ENCODE measurements at regions not wholly inside any gene's neighbourhood (a gene's known extent, or its start where the extent isn't known, plus 50 kb on each side); places are given as distances from the start of the nearest gene placed in this dataset.
"Not testable (repeated sequence)": the region's sequence is repeated elsewhere in the genome, so short reads cannot be mapped to it uniquely, and the experiment has no call there.

DNA sequence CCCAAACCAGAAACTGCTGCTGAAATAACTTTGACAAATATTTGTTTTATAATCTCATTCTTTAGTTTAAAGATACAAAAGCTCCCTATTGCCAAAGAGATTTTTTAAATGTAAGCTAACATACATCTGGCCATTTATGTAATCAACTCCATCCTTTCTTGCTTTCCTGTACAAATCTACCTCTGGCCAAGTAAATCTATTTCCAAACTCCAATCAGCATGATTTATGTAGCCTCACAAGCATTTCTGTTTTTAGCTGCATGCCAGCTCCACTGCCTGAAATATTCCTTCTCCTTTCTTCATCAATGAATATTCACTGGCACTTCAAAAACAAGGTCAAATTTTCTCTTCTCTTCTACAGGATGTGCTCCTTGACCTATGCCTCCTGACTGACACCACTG, 80.0 kb downstream of the SHOX2 start:
- no peak for DNase-seq (ENCODE audit: low read depth)

DNA sequence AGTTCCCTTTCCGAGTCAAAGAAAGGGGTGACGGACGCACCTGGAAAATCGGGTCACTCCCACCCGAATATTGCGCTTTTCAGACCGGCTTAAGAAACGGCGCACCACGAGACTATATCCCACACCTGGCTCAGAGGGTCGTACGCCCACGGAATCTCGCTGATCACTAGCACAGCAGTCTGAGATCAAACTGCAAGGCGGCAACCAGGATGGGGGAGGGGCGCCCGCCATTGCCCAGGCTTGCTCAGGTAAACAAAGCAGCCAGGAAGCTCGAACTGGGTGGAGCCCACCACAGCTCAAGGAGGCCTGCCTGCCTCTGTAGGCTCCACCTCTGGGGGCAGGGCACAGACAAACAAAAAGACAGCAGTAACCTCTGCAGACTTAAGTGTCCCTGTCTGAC, 86.3 kb downstream of the SHOX2 start:
- DNase-seq (ENCODE audit: low read depth): not testable (repeated sequence)

DNA sequence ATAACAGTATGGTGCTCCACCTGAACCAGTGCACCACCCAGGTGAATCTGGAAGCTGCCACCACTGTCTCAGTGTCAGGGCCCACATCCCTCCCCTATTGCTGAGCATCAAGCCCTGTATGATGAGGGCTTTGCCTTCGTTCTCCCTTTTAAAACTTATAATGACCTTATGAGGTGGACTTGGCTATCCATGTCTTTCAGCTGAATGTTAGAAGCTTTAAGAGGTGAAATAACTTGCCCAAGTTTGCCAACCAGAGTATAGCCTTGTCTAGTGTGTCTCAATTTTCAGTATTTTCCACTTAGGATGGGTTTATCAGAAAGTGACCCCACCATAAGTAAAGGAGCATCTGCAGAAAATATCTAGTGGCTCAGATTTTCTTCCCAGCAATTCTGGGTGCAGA, 87.8 kb downstream of the SHOX2 start:
- DNase-seq (ENCODE audit: low read depth): no peak

DNA sequence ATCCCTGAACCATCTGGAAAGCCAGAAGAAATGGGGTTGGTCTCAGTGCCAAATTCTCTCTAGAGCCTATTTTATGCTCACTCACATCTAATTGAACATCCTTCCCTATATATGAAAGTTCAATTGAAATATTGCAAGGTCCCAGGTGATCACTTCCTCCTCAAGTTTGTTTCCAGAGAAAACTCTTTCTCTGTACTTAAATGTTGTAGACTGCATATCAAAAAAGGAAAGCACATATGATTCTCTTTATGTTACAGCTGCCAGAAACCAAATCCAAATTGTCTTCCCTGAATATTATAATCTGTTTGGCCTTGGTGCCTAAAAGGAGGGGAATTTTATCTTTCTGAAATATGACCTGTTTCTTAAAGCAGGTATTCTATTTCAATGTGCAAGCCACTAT, 93.3 kb downstream of the SHOX2 start:
- DNase-seq (ENCODE audit: low read depth): no peak

DNA sequence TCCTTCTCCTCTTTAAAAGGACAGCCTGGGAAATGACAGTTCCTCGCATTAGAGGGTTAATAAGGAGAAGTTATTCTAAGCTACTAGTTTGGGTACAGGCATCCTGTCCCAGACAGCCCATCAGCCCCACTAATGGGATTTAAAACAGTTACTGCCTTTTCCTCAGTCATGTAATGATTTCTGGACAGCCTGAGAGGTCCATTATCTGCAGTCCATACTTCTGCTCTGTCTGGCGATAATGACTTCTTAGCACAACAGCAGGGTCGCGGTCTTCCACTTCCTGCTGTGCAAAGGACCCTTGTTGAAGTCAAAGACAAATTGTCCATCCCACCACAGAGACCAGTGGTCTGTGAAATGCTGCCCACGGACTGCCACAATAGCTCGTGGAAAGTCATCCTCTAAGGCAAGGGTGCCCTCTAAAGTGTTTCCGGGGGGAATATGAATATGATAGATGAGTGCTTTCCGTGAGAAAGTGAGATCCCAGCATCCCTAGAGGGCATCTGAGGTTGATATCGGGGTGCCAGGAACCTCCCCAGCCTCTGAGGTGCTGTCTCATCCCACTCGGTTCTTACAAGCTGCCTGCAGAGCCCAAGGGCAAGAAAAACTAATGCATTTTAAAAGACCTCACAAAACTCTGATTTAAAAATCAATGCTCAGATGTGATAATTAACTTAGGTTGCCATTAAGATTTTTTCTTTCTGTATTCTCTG, 100.7 kb downstream of the SHOX2 start:
- DNase-seq (ENCODE audit: low read depth): no peak

DNA sequence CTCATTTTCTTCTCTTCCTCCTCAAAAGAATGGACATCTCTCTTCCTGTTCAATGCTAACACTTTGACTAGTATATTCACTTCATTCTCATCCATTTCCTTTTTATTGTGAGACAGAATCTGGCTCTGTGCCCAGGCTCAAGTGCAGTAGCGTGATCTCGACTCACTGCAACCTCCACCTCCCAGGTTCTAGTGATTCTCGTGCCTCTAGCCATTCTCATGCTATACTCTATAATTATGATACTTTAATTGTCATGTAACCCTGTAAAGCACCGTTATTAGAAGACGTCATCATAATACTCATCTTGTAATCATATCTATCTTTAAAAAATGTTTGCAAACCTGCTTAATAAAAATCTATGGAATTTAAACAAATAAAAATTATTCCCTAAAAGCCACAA, 107.0 kb downstream of the SHOX2 start:
- DNase-seq (ENCODE audit: low read depth): no peak

DNA sequence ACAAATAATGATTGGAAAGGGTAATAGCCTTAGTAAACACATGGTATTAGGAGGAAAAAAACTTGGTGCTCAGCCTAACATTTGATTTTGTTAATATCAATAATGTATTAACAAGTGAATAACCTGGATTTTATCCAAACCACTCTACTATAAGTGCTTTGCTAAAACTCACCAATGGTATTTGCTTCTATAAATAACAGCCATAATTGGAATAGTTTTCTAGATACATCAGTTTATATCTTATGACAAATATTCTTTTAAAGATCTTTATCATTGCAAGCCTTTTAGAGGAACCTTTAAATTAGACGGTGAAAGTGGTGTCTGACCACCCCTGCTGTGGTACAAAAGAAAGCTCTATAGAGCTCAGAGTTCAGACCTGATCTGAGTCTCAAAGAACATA, 123.9 kb downstream of the SHOX2 start:
- no peak for DNase-seq (ENCODE audit: low read depth)

DNA sequence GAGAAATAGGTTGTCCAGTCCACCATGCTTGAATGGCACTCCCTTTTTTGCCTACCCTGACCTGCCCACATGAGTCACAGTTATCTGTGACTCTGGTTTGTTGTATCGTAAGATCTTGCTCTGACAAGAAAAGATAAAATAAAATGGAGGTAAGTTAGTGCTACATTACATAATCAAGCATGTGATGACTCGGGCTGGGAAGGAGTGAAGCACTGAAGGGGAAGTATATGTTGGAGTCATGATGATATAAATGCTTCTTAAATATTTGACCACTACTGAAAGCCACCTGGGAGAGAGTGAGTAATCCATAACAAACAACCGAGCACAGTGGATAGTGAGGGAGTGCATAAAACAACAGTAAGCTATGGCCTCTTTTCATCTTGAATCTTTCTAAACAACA, 124.4 kb downstream of the SHOX2 start:
- no peak for DNase-seq (ENCODE audit: low read depth)

DNA sequence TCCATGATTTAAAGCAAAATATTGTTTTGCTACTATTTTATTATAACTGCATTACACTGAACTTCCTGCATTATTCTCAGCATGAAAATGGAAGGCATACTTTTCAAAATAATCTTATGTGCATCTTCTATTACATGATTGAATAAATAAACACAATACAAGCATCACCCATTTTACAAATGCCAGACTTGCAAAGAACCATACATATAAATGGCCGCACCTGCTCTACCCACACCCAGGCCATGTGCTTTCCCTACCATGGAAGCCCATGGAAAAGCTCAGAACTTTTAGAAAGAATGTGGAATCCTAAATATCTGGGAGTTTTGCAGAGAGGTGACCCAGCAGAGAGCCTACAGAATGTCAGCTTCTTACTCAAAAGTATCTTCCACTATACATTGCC, 127.2 kb downstream of the SHOX2 start:
- no peak for DNase-seq (ENCODE audit: low read depth)

DNA sequence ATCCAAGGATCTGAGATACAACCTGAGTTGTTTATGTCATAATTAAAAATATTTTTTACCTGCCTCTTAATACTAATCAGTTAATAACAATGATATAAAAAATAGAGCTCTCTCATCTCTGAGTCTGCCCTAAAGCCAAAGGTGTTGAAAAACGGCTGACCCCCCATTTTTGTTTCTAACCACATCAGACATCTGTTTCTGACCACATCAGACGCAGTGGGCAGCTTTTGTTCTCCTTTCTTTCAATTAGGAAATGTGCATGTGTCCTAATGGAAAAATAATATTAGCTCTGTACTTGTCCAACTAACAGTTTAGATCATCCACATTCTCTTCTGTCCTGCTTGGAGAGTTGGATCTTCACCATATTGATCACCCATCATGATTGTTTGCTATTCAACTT, 144.6 kb downstream of the SHOX2 start:
- no peak for DNase-seq (ENCODE audit: low read depth)

DNA sequence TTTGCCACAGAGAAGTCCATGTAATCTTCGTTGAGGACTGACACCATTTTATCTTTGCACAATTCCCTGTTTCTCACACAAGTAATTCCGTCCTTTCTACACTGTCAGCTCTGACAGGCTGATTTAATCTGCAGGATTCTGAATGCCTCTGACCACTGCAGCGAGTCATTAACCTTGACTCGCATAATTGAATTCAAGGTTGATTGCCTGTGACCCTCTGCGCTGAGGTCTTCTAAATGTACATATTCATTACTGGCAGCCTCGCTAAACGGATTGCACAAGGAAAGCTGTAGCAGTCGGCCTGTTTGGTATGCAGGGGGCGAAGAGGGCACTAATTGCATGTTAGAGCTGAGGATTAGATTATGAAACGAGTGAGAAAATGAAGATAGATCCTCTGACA, 147.8 kb downstream of the SHOX2 start:
- DNase-seq (ENCODE audit: low read depth): no peak

DNA sequence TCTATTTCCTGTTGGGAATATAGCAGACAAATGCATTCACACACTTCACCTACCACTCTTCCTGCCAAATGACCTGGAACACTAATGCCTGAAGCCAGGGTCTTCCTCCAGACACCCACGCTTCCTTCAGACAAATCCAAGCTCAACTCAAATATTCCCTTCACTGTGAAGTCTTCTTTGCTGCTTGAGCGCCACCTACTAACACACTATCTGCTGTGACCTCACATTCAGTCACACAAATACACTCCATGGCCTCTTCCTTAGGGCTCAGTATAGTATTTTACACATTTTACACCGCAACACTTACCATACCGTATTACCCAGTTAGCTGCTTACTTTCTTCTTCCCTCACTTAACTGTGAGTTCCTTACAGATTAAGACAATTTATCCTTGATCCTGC, 149.4 kb downstream of the SHOX2 start:
- DNase-seq (ENCODE audit: low read depth): no peak

DNA sequence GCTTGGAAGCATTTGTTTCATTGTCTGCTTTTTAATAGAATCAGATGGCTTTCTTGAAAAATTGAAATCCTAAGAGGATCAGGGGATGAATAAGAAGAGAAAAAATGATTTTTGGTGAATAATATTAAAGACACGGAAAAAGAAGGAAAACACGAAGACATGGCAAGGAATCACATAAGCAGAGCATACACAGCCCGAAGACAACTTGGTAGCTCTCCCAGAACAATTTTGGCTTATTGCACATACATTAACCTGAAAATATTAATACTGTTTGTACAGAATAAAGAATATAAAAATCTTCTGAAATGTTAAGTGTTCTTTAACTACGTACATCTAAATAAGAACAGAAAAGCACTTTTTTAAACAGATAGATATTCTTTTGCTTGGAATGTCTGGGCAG, 150.0 kb downstream of the SHOX2 start:
- no peak for DNase-seq (ENCODE audit: low read depth)

DNA sequence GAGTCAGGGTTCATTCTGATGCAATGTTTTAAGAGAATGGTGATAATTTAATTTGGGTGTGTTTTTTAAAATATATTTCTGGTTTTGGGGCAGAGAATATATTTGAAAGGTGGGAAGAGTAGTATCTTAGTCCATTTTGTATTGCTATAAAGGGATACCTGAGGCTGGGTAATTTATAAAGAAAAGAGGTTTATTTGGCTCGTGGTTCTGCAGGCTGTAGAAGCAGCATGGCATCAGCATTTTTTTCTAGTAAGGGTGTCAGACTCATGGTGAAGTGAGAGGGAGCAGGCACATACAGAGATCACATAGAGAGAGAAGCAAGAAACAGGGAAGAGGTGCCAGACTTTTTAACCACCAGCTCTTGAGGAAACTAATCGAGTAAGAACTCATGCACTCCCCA, 152.7 kb downstream of the SHOX2 start:
- no peak for DNase-seq (ENCODE audit: low read depth)

DNA sequence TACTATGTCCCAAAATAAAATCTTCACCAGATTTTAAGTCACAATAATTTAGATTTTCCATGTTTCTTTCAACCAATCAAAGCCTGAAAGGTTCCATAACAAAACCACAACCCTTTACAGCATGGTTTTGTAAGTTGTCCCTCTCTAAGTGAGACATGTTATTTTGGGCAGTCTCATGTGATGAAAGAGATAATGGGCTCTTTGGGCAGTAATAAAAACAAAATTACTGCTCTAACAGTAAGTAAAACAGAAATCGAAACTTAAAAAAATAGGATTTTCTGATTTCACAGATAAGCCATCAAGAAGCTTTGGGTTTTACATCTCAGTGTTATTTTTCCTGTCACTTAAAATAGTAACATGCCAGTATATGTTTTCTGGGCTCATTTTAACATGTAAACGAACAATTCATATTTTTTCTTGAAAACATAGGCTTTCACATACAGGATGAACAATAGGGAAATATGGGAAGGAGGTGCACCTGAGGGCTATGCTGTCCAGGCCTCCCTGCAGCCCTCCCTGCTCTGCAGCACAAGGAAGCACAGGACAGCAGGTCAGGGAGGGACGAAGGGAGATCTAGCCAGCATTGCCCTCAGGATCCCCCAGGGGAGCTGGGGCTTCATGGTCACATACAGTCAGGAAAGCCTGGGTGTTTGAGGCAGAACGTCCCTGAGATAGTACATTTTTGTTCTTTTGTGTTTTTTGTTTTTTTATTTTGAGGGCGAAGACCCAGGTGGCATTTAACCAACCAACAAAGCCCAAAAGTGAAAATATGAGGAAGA, 157.4 kb downstream of the SHOX2 start:
- no peak for DNase-seq (ENCODE audit: low read depth)

DNA sequence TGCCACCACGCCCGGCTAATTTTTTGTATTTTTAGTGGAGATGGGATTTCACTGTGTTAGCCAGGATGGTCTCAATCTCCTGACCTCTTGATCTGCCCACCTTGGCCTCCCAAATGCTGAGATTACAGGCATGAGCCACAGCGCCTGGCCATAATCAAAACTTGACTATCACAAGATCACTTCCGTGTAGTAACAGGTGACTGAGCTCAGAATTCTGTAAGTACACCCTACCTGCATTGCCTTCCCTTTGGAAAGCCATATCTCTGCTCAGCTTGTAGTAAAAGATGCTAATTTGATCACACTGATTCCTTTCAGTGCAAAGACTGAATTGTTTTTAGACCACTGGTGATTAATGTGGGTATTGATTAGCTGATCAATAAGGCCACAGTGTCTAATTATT, 167.1 kb downstream of the SHOX2 start:
- DNase-seq (ENCODE audit: low read depth): no peak

DNA sequence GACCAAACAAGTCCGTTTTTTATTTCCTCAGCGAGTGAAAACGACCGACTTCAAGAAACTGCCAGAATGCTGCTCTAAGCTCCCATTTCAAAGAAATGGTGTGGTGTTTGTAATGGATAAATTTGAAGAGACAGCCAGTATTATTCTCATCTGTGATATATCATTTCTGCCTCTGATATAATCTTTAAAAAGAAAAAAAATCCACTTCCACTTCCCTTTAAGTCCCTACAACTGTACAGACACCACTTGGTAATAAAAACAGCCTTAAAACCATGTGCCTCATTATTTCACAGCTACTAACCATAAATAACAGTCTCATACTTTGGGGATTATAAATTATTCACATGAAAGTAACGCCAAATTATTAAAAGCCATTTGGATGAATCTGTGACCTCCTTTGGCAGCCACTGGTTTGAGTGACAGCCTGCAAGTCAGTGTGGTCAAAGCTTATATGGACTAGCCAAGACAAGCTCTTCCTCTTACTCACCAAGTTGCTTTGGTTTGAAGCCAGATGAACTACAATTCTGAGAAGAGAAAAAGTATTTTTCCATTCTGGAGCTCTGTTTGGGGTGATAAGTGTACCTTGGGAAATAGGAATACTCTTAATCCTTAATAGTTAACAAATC, 168.0 kb downstream of the SHOX2 start:
- DNase-seq (ENCODE audit: low read depth): no peak

DNA sequence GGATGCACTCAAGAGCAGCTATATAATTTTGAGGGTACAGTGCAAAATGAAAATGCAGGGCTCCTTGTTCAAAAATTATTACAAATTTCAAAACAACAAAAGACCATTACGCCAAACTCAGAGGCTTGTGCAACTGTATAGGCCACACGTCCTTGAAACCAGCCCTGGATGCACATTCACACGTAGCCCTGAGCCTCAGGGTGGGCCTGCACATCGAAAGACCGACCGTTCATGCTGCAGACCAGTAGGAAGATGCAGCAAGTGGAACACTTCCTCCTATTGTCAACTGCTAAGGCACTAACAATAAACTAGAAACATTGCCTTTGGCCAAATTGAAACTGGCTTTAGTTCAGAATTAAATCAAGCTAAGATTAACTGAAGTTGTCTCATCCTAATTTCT, 174.7 kb downstream of the SHOX2 start:
- DNase-seq (ENCODE audit: low read depth): no peak

DNA sequence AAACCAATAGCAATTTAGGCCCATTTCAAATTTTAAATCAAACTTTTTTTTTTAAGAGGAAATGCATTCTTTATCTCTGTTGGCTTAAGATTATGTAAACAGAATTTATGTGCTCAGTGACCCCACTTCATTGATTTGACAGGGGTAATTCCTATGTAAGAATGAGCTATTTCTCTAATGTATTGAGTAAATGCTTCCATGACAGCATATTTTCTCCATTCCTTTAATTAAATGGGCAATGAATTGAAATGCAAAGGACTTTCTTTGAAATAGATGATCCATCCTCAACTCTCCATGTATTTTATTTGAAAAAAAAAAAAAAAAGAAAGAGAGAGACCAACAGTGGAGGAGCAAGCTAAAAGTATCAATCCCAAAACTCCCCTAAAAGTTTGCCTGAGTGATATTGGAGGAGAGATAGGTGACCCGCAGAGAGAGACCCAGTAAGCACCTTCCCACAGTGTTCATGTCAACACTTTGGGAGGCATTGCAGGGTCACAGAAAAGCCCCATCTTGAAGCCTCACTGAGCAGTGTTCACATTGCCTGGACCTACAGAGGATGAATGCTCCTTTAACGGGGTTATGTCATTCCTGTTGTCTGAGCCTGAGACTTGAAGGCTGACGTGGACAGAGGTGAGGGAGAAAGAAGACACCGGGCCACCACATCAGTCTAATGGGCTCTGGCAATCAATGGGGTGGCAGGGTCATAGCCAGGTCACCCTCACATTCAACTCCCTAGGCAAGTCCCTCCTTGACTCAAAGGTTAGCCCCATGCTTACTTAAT, 176.0 kb downstream of the SHOX2 start:
- DNase-seq (ENCODE audit: low read depth): no peak

DNA sequence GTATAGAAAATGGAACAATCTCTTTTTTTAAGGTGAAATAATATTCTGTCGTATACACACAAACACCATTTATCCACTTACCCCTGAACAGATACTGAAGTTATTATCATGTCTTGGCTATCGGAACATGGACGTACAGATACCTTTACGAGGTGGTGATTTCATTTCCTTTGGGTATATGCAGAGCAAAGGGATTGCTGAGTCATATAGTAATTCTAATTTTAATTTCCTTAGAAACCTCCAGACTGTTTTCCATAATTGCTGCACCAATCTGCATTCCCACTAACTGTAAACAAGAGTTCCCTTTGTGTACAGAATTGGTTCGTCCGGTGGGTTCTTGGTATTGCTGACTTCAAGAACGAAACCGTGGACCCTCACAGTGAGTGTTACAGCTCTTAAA, 179.4 kb downstream of the SHOX2 start:
- no peak for DNase-seq (ENCODE audit: low read depth)

DNA sequence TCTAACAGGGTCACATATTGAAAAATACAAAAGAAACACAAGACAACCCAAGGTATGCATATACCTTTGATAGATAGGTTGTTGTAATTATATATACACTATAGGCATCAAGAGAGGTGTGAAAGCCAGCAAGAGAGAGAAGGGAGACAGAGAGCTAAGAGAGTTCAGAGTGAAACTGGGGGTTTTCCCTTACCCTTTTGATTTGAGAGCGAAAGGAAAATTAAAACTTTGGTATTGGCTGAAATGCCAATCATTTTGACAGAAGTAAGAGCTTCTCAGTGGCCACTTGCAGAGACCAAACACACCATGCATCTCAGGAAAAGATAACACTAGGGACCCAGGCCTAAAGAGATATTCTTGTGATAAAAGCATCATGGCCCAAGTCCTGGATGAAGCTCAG, 183.6 kb downstream of the SHOX2 start:
- no peak for DNase-seq (ENCODE audit: low read depth)

DNA sequence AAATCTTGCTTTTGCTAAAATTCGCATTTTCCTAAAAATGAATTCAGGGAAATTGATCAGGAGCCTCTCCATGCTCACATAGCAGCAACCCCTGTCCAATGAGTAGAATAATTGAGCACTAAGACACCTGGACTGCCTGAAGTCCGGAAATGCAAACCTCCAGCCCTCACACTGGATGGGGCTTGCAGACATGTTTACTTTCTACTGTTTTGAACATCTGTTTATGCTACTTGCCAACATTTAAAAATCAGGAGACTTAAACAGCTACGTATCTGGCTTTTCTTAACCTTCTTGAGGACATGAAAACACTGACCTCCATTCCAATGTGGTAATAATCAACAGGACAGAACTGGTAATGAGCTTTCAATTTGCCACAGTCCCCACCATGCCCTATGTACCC, 184.4 kb downstream of the SHOX2 start:
- no peak for DNase-seq (ENCODE audit: low read depth)
